HPDE6-E6E7 (cell line): ENCODE measurements at regions not wholly inside any gene's neighbourhood (a gene's known extent, or its start where the extent isn't known, plus 50 kb on each side); places are given as distances from the start of the nearest gene placed in this dataset.

Experiments used
- DNase-seq: peaks from one replicate; pipeline ENCODE4 v3.0.0; 2011; ENCODE audit warnings: missing footprints; ENCODE audit errors: extremely low spot score

DNA sequence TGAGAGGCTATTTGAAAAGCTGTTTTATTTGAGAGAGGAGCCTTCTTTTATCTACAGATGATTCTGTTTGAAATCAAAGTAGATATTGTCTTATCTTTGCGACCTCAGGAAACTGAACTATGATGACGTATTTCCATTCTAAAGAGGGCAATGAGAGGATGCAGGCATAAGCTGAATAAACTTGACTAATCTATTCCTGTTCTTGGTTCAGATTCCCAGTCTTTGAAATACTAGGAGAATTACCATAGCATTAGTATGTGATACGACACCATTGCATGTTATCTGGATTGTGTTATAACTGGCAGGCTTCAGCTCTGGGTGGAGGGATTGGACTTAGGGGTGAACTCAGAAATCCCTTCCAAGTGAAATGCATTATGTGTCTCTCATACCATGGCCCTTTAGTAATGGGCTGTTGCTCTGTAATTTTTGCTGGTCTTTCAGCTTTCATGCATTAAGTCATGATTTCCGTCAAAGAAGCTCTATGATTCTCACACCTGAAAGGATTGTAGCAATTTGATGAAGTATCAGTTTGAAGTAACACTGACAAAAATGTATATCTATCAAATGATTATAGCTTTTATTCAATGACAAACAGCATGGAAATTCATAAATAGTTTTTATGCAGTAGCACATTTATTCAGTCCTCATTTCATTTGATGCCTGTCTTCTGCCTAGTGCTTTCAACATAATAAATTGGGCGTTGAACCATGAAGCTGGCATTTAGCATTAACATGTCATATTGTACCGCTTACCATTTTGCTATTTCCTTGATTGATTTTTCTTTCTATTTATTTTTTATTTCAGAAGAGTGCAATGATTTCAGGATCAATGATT lies 138.4 kb upstream of the SPACA1 start:
- no peak for DNase-seq

DNA sequence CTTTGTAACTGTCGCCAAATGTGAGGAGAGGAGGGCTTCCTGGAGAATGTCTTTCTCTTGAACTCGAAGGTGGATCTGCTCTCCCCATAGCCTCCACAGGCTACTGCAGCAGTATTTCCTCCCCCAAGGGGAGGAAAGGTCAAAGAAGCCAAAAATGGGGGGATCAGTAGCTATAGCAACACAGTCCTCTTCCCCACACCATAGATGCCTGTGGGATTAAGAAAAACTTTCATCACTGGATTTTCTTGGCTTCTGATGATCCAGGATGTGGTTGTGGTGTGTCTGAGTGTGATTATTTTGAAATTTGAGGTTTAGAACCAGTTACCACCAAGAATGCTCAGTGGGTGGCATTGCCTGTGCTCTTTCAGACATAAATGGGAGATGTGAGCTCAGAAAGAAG lies 140.1 kb upstream of the SPACA1 start:
- DNase-seq = no peak

DNA sequence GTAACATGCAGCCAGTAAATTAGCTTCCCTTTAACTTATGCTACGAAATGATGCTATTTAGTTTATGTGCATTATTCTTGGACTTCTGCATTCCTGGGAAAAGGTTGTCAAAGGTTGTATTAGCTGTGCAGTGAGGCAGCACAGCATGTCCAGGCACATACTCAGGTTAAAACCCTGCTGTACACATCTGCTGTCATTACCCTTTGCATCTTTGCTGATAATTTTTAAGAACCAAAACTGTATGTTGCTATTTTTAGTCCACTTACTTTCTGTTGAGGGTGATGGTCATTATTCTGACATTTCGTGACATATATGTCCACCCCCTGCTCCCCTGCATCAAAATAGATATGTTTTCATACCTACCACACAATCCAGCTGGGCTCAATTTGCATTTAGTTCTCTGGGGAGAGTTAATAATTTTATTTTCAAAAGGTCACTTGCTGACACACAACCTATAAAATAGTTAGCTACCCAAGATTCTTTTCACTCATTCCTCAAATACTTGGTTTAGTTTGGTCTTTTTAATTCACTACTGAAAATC lies 142.5 kb upstream of the SPACA1 start:
- DNase-seq = peak; percentile 25

DNA sequence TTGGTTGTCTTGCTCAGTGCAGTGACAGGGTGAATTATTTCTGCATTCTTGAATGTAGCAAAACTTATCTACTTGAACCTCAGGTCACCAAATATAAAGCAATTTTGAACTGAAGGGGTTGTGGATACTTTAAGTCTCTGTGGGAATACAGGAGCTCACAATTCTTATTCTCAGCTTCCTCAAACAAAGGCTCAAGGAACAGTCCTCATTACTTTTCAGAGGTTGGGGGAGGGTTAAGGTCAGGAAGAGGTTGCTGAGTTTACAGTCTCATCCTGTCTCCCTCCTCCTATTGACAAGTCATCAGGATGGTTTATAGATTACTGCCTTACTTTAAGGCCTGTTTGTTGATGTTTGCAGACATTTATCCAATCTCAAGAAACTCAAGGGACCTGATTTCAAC lies 143.6 kb upstream of the SPACA1 start:
- DNase-seq = no peak

DNA sequence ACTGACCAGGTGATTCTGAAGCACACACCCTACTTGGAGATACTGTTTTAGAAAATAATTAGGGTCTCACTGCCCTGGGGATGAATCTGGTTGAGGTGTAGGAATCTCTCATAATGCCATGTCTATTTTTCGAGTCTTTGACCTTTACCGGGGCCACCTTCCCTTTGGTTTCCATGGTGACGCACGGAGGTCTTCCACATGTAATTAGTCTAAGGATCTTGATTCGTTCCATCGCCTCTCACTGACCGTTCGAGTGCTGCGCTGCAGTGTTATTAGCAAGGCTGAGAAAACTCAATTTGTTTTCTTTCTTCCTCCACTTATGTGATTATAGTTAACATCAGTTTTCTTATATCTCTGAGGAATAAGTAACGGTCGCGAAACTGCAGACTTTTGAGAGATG lies 144.3 kb upstream of the SPACA1 start:
- DNase-seq = no peak

DNA sequence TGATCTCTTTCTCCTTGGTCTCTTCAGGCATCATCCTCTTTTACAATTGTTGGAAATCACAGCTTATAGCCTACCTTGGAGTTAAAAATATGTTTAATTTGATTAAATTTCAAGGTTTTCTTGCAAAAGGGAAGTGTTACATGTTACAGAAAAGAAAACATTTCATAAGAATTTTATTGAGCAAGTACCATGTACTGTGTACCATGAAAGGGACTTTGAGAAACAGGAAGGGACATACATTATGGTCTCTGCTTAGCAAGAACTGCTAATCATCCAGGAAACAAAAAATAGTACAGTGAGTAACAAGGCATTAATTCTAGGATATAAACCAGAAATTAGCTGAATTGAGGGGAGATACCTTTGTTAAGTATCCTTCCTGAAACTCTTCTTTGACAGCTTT lies 145.3 kb upstream of the SPACA1 start:
- no peak for DNase-seq

DNA sequence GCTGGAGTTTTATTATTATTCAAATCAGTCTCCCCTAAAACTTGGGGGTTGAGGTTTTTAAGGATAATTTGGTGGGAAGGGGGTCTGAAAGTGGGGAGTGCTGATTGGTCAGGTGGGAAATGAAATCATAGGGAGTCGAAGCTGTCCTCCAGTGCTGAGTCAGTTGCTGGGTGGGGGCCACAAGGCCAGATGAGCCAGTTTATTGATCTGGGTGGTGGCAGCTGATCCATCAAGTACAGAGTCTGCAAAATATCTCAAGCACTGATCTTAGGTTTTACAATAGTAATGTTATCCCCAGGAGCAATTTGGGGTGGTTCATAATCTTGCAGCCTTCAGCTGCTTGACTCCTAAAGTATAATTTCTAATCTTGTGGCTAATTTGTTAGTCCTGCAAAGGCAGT lies 146.0 kb upstream of the SPACA1 start:
- no peak for DNase-seq

DNA sequence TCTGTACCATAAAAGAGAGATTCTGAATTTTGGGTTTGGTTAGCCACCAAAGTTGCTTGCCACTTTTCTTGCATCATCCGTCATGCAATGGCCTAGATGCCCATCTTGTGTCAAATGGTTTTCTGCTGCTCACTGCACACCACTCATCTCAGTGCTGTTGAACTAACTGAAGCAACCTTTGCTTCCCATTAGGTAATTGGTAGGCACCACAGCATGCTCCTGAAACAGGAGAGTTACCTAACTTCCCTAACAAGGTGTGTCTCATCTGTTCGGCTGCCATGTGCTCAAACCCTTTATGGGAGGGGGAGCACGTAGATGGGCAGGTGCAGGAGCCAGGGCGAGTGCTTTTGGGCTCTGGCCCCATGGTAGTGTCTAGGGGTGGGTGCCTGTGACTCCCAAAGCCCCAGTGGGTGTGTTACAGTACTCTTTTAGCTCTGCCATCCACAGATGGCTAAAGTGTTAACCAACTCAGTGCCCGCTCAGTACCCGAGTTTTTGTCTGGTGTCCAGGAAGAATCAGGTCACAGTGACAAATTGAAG lies 147.4 kb upstream of the SPACA1 start:
- DNase-seq = no peak

DNA sequence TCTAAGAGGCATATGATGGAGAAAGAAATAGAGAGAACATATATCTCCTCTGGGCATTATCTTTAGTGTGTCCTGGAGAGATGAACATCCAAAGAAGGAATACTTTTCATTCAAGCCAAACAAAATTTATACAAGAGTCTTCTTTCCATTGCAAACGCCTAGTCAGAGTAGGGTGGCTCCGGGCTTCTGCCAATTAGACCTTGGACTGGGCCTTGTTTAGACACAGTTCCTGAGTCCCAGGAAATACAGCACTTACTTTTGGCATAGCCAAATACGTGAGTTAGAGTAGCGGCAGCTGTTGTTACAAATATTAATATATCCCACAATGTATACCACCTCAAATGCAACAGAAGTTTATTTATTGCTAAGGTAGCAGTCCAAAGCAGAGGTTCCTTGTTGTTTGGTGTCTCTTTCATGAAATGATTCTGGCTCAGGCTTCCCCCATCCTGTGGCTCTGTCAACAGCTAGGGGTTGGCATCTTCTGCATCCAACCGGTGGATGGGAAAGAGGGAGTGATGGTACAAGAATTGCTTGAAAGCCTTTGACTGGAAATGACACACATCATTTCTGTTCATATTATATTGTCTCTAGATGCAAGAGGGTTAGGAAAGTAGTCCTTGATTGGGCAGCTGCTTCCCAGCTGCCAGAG lies 148.0 kb upstream of the SPACA1 start:
- DNase-seq = no peak

DNA sequence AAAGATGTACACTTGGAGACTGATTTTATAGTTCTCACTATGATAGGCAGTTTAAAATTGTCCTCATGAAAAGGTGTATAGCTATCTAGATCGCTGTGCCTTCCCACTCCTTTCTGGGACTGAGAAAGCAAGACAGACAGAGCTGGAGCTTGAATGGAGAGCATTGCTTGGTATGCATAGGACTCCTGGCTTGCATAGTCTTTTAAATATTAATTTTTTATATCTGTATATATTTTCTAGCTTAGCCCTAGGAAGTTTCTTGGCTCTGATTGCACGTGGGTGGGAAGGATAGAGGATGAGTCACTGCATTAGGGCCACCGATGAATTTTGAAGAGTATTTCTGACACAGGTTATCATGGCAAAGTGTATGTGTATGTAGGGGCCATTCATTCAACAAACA lies 150.0 kb upstream of the SPACA1 start:
- no peak for DNase-seq

DNA sequence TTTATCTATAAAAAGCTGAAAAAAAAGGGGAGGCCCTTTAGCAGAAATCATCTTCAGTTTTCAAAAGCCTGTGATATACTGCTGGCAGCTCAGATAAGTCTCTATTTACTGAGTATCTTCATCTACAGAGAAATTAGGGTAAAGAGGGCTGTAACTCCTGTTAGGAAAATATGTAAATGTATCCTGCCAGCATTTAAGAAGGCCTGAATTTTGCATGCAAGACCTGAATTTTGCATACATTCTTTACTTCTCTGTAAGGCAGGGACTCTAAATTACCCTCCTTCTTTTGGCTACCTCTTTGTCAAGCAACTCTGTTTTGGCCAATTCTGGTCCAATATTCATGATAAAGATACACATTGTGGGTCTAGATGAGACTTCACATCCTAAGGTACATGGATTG lies 150.6 kb upstream of the SPACA1 start:
- DNase-seq = no peak

DNA sequence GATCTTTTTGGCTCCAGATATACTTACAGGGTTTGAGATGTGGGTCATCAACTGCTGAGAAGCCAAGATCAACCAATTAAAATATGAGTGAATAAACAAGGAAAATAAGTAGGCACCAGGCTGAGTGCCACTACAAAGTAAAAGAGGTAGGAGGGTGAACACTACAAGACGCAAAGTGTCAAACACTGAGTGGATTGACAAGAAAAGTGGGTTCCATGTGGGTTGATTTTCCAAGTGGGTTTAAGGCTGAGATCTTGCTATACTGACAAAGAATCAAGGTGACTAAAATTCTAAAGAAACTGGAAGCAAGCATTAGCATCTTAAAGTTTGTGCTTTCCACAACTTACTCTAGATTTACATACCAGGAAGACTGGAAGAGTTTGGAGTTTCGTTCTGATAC lies 160.4 kb upstream of the SPACA1 start:
- no peak for DNase-seq

DNA sequence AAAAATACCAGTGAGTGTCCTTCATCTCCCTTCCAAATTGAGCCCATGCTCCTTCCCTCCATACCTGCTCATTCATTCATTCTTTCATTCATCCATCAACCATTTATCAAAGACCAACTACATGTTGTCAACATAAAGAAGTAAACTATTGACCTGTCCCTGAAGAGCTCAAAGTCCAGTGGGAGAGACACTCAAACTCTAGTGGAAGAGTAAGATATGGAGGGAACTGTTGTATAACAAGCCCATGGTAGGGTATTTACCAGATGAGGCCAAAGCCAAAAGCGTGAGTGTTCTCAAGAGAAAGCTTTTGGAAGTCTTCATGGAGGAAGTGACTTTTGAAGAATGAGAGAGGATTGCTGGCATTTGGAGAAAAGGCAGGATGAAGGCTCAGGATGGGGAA lies 163.4 kb upstream of the SPACA1 start:
- no peak for DNase-seq

DNA sequence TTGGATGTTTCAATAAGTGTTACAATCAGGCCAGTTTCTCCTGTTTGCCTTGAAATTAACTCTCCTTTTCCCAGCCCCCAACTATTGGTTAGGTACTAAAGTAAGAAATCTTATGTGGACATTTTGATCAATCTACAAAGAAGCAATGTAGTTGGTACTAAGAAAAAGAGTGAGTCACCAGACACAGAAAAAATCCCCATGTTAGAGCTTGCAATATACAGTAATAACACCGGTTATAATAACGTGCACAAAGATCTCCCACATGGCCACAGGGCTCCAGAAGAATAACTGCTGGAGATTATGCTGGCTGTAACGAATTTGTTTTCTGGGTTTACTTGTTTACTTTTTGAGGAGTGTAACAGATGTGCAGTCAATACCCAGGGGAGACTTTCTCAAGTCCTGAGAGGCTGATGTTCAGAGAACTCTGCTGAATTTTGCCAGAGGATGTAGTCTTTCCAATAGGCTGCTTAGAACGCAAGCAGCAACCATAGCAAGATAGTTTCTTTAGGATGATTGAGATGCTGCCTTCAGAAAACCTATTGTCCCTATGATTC lies 166.2 kb upstream of the SPACA1 start:
- no peak for DNase-seq

DNA sequence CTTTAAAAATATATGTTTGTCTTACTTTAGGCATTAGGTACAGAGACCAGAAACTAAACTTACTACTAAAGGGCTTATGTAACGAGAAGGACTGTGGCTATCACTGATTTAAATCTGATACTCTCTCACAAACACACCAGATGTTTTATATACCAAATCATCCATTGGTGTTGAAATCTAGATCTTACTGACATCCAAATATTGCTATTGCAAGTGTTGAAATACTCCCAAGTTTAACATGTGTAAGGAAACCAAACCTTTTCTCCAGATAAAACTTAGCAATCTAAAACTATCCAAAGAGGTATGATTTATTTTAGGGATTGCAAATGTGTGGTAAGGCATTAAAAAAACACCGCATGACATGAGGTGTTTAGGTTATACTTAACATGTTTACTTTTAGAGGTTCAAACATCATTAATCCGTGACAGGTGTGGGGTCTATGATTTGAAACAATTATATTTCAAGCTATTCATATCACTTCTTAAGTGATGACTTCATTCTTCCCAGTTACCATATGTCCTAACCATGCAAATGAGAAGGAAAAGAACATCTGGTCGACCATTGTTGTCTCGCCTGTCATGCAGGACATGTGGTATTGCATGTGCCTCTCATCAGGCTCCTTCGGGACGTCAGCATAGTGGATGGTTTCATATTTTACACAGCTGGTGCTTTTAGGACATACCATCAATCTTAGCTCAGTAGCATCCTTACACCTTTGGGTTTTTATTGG lies 168.3 kb upstream of the SPACA1 start:
- no peak for DNase-seq

DNA sequence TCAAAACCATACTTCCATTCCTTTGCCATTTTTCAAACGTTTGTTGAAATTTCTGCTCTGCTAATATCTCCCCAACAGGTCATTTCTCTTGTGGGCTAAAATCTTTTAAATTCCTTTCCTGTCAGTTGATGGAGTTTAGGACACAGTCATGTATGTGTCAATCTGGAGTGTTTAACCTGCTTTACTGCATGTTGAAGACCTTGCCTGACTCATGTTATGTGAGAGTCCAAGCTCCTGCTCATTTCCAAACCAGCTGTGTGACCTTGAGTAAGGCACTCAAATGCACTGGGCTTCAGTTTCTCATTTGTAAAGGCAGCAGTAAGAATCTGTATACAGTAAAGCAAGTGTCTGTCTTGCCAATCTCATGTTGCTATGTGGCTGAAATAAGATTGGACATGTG lies 171.9 kb upstream of the SPACA1 start:
- no peak for DNase-seq

DNA sequence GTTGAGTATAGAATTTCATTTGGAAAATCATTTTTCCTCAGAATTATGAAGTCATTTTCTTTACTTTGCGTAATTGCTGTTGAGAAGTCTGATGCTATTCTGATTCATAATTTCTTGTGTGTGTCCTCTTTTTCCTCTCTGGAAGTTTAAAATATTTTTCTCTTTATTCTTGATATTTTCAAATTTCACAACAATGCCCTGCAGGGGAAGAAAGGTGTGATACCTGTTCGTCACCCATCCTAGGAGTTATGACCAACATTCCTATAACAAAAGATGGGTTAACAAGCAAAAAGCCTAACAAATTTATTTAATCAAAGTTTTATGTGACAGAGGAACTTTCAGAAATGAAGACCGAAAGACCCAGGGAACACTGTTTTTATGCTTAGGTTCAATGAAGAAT lies 171.5 kb upstream of the AKIRIN2 start:
- no peak for DNase-seq

DNA sequence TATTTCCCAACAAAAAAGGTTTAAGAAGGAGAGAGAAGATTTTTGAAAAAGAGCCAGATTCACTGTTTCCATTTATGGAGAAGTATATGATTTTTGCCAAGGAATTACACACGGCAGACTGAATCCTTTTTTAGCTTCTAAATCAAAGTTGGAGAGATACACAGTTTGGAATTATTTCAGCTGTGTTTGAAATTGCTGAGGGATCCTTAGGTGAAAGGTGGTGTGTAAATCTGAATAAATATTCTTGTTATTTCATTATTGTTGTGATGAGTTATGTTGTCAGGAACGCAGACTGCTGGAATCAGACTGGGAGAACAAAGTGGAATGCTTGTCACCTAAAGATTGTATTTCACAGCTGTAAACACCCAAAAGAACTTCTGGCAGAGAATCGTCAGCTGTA lies 168.5 kb upstream of the AKIRIN2 start:
- no peak for DNase-seq

DNA sequence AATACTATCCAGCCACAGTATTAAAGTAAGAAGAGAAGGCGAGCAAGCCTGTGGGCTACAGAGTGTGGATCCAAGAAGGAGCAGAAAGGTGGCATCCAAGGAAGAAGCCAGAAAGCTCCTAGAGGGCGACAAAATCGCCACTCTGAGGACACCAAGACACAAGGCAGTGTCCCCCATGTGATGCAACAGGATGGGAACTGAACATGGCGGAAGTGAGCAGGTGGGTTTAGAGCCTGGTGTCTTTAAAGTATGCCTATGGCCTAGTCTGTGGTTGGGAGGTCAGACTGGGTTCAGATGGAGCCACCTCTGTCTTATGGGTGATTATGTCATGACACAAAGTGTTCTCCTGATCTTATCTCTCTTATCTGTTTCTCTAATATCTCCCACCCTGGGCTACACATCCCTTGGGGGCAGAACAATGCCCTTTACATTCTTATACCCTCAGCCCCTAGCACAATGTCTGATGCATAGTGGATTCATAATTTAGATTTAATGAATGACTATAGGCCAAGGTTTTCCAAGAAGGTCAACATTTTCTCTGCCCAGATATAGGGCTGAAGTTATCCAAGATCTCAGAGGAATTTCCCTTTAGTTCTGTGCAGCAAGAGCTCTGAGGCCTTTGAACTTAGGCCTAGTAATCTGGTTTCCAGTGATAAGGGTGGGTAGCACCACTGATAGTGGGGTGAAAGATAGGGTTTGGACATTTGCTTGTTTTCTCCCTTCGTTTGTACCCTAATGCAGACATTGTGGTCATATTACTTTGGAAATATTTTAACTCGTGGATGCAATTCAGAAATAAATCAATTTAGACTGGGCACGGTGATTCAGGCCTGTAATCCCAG lies 167.3 kb upstream of the AKIRIN2 start:
- DNase-seq = no peak

DNA sequence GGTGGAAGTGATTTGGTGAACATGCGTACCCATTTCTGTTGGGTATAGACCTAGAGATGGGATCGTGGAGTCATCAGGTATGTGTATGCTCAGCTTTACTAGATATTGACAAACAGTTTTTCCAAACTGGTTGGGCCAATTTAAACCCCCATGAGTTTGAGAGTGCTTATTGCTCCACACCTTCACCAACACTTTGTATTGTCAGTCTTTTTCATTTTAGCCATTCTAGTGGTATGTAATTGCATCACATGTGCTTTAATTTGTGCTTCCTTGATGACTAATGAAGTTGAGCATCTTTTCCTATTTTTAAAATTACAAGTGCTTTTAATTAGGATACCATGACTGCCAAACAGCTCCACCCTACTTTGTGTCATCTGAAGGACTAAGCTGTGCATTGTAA lies 158.9 kb upstream of the AKIRIN2 start:
- DNase-seq = no peak

DNA sequence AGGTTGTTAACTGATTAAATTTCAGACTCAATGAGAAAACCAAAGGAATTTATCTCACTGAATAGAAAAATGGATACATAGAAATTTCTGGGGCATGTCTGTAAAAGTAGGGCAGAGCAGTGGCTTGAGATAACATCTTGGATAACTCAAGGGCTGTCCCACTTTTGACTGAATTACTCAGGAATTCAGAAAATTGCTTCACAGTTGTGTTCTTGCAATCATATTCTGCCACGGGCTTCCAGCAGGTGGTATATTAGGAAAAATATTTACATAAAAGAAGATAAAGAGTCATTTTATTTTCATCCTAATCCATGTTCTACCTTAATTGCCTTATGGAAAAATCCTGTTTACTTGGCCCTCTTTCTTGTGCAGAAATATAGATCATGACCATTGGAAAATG lies 156.4 kb upstream of the AKIRIN2 start:
- DNase-seq = no peak
